ENCODE measurements at regions not wholly inside any gene's neighbourhood (a gene's known extent, or its start where the extent isn't known, plus 50 kb on each side); places are given as distances from the start of the nearest gene placed in this dataset.
"Not testable (repeated sequence)": the region's sequence is repeated elsewhere in the genome, so short reads cannot be mapped to it uniquely, and the experiment has no call there.

- no peak for DNase-seq
Measured at GRCh38 chr3:178967177-178967532, 104.5 kb downstream of the ZMAT3 start.

- peak in 1 of 5 experiments; percentile 10 for DNase-seq
Measured at GRCh38 chr3:178966299-178967176, 105.1 kb downstream of the ZMAT3 start.

GRCh38 chr3:178964551-178964950 lies 107.1 kb downstream of the ZMAT3 start:
- no peak for DNase-seq

- no peak for DNase-seq
Measured at GRCh38 chr3:178960918-178961317, 110.7 kb downstream of the ZMAT3 start.

GRCh38 chr3:178960181-178960580 lies 111.4 kb downstream of the ZMAT3 start:
- no peak for DNase-seq

- no peak for DNase-seq
Measured at GRCh38 chr3:178950676-178951075, 120.9 kb downstream of the ZMAT3 start.

GRCh38 chr3:178949896-178950295 lies 121.7 kb downstream of the ZMAT3 start:
- no peak for DNase-seq

- no peak for DNase-seq
Measured at GRCh38 chr3:178948546-178948945, 123.1 kb downstream of the ZMAT3 start.

GRCh38 chr3:178947738-178948137 lies 123.9 kb downstream of the ZMAT3 start:
- no peak for DNase-seq

GRCh38 chr3:178942261-178942660 lies 129.3 kb downstream of the ZMAT3 start:
- not testable (repeated sequence) for DNase-seq

GRCh38 chr3:178930116-178930515 lies 141.5 kb downstream of the ZMAT3 start:
- DNase-seq: no peak

- DNase-seq: no peak
Measured at GRCh38 chr3:178916223-178916622, 155.4 kb downstream of the ZMAT3 start.

- no peak for DNase-seq
Measured at GRCh38 chr3:178915365-178915764, 156.2 kb downstream of the ZMAT3 start.

GRCh38 chr3:178907081-178907480 lies 164.5 kb downstream of the ZMAT3 start:
- no peak for DNase-seq

GRCh38 chr3:178901204-178901603 lies 170.4 kb downstream of the ZMAT3 start:
- no peak for DNase-seq

GRCh38 chr3:178900029-178900646 lies 171.5 kb downstream of the ZMAT3 start:
- DNase-seq: no peak

GRCh38 chr3:178895178-178895789 lies 176.3 kb downstream of the ZMAT3 start:
- no peak for DNase-seq

All from T-helper 2 cell (primary cell).